Natural killer cell (primary cell): ENCODE measurements at regions not wholly inside any gene's neighbourhood (a gene's known extent, or its start where the extent isn't known, plus 50 kb on each side); places are given as distances from the start of the nearest gene placed in this dataset.

Experiments
- ATAC-seq, 3 donors: fragments of 150-1000 bp in 2 of 3; fragments of 200-7000 bp in 1 of 3; cut with Tn5 transposase; 1 replicate in 1 of 3; 2 replicates in 2 of 3; pipeline ENCODE4 v1.10.0; 2021; ENCODE audit warnings: mild to moderate bottlenecking in 2 of 3, moderate library complexity in 2 of 3
- DNase-seq, 2 donors: peaks; one replicate each; pipeline versions ENCODE4 v3.0.0 to v3.0.0-alpha.2; 2013 to 2021; ENCODE audit warnings: mixed read lengths in 1 of 2
- H3K27ac ChIP-seq: one replicate; pipeline ENCODE4 v1.5.1; 2013; ENCODE audit warnings: mild to moderate bottlenecking, low read length
- H3K27me3 ChIP-seq: one replicate; pipeline ENCODE4 v1.6.1; 2013; ENCODE audit warnings: low read length; ENCODE audit not compliant: control insufficient read depth, insufficient read depth
- H3K36me3 ChIP-seq: one replicate; pipeline ENCODE4 v1.6.1; 2013; ENCODE audit warnings: low read length; ENCODE audit not compliant: control insufficient read depth, insufficient read depth
- H3K4me1 ChIP-seq: one replicate; pipeline ENCODE4 v1.6.1; 2013; ENCODE audit warnings: low read length; ENCODE audit not compliant: control insufficient read depth, insufficient read depth
- H3K4me3 ChIP-seq: one replicate; pipeline ENCODE4 v1.5.1; 2013; ENCODE audit warnings: low read length
- H3K9me3 ChIP-seq: one replicate; pipeline ENCODE4 v1.6.1; 2013; ENCODE audit warnings: low read length; ENCODE audit not compliant: control insufficient read depth, insufficient read depth
- H3K27ac Mint-ChIP-seq, 2 donors: one replicate each; pipeline ENCODE4 v1.8.0; 2022; ENCODE audit warnings: mild to moderate bottlenecking in 2 of 2, mixed read lengths in 2 of 2, moderate library complexity in 1 of 2
- H3K27me3 Mint-ChIP-seq, 2 donors: one replicate each; pipeline ENCODE4 v1.8.0; 2022; ENCODE audit warnings: low read depth in 2 of 2, mixed read lengths in 2 of 2
- H3K36me3 Mint-ChIP-seq: one replicate; pipeline ENCODE4 v1.8.0; 2022; ENCODE audit warnings: mixed read lengths
- H3K4me1 Mint-ChIP-seq, 2 donors: one replicate each; pipeline ENCODE4 v1.8.0; 2022; ENCODE audit warnings: mixed read lengths in 2 of 2
- H3K4me3 Mint-ChIP-seq: one replicate; pipeline ENCODE4 v1.8.0; 2022; ENCODE audit warnings: mild to moderate bottlenecking, moderate library complexity, mixed read lengths
- H3K9me3 Mint-ChIP-seq, 2 donors: one replicate each; pipeline ENCODE4 v1.8.0; 2022; ENCODE audit warnings: mixed read lengths in 2 of 2
- CTCF ChIP-seq: fragments of 200-600 bp; IDR thresholded peaks from one replicate; pipeline ENCODE4 v1.8.0; 2022; ENCODE audit warnings: antibody characterized with exemption
- WGBS: methylation state at CpG from one replicate; pipeline ENCODE4 v1.1.7; 2013; ENCODE audit warnings: missing lambda C conversion rate; ENCODE audit not compliant: insufficient coverage; 5-methylcytosine and 5-hydroxymethylcytosine counted together
- intact Hi-C: fragments of 100-400 bp; cut with micrococcal nuclease; formaldehyde crosslinking; loops from one replicate; pipeline ENCODE4 v1.14.2; 2022

- no peaks in the 10 kb centered on the region for H3K36me3 Mint-ChIP-seq
- no peak overlapping the region for H3K4me3 ChIP-seq
- no peak overlapping the region for H3K27ac Mint-ChIP-seq
- 86% methylated on average over 7 of the region's 7 CpGs for WGBS
- peaks cover 0 to 3% of the 10 kb centered on the region in 2 donors for H3K27me3 Mint-ChIP-seq
- H3K4me3 Mint-ChIP-seq, result no peak overlapping the region
- ATAC-seq (no peak), DNase-seq (no peak)
- no peak overlapping the region for H3K27ac ChIP-seq
- intact Hi-C loops, result no loop called here
- no peaks in the 10 kb centered on the region for H3K27me3 ChIP-seq
- H3K36me3 ChIP-seq, result no peaks in the 10 kb centered on the region
- no peaks in the 10 kb centered on the region for H3K9me3 Mint-ChIP-seq
- H3K4me1 ChIP-seq, result no peaks in the 10 kb centered on the region
- no peaks in the 10 kb centered on the region for H3K4me1 Mint-ChIP-seq
- no peaks in the 10 kb centered on the region for H3K9me3 ChIP-seq
- TF ChIP-seq CTCF, result no peak
Measured at GRCh38 chr18:45228796-45229388, 386.4 kb upstream of the SLC14A2 start.

- intact Hi-C loops, result no loop called here
- H3K36me3 Mint-ChIP-seq, result no peaks in the 10 kb centered on the region
- Histone ChIP-seq H3K36me3 (no peaks in the 10 kb centered on the region), H3K4me1 (no peaks in the 10 kb centered on the region), H3K9me3 (no peaks in the 10 kb centered on the region), H3K4me3 (no peak overlapping the region), H3K27ac (no peak overlapping the region), H3K27me3 (no peaks in the 10 kb centered on the region)
- H3K4me3 Mint-ChIP-seq, result no peak overlapping the region
- H3K27ac Mint-ChIP-seq, result no peak overlapping the region
- ATAC-seq, result no peak
- H3K27me3 Mint-ChIP-seq, result peaks cover 0 to 3% of the 10 kb centered on the region in 2 donors
- no peaks in the 10 kb centered on the region for H3K4me1 Mint-ChIP-seq
- no peak for DNase-seq
- WGBS, result 93% methylated on average over 1 of the region's 1 CpG
- TF ChIP-seq CTCF, result no peak
- H3K9me3 Mint-ChIP-seq, result no peaks in the 10 kb centered on the region
Measured at GRCh38 chr18:45231617-45232016, 383.7 kb upstream of the SLC14A2 start.

- intact Hi-C loops, result no loop called here
- no peak overlapping the region for H3K27ac Mint-ChIP-seq
- H3K4me1 ChIP-seq, result no peaks in the 10 kb centered on the region
- no peaks in the 10 kb centered on the region for H3K27me3 ChIP-seq
- DNase-seq (no peak), ATAC-seq (no peak)
- H3K27me3 Mint-ChIP-seq, result peaks cover 0 to 3% of the 10 kb centered on the region in 2 donors
- no peaks in the 10 kb centered on the region for H3K4me1 Mint-ChIP-seq
- no peaks in the 10 kb centered on the region for H3K36me3 Mint-ChIP-seq
- H3K36me3 ChIP-seq, result no peaks in the 10 kb centered on the region
- H3K9me3 ChIP-seq, result no peaks in the 10 kb centered on the region
- no peak overlapping the region for H3K4me3 ChIP-seq
- TF ChIP-seq CTCF, result no peak
- 67% methylated on average over 2 of the region's 2 CpGs for WGBS
- H3K27ac ChIP-seq, result no peak overlapping the region
- H3K4me3 Mint-ChIP-seq, result no peak overlapping the region
- H3K9me3 Mint-ChIP-seq, result no peaks in the 10 kb centered on the region
Measured at GRCh38 chr18:45232061-45232460, 383.2 kb upstream of the SLC14A2 start.

GRCh38 chr18:45236676-45237075, 378.6 kb upstream of the SLC14A2 start:
- no peaks in the 10 kb centered on the region for H3K36me3 Mint-ChIP-seq
- Histone ChIP-seq H3K4me1 (no peaks in the 10 kb centered on the region), H3K9me3 (no peaks in the 10 kb centered on the region), H3K27me3 (no peaks in the 10 kb centered on the region), H3K27ac (no peak overlapping the region), H3K4me3 (no peak overlapping the region), H3K36me3 (no peaks in the 10 kb centered on the region)
- WGBS, result 6% methylated on average over 1 of the region's 1 CpG
- no peak for ATAC-seq
- no peak for DNase-seq
- peaks cover 6 to 15% of the 10 kb centered on the region in 2 donors for H3K27me3 Mint-ChIP-seq
- H3K4me3 Mint-ChIP-seq, result no peak overlapping the region
- no peak overlapping the region for H3K27ac Mint-ChIP-seq
- no peaks in the 10 kb centered on the region for H3K9me3 Mint-ChIP-seq
- TF ChIP-seq CTCF, result no peak
- no peaks in the 10 kb centered on the region for H3K4me1 Mint-ChIP-seq
- intact Hi-C loops, result no loop called here
